Uterus (tissue), 2 donors: ENCODE measurements at regions not wholly inside any gene's neighbourhood (a gene's known extent, or its start where the extent isn't known, plus 50 kb on each side); places are given as distances from the start of the nearest gene placed in this dataset.

Experiments
- POLR2A ChIP-seq, 2 donors: fragments of 450-650 bp; IDR thresholded peaks; one replicate each; pipeline ENCODE4 v1.6.1; 2016; ENCODE audit warnings: antibody characterized with exemption in 2 of 2, mild to moderate bottlenecking in 1 of 2, moderate library complexity in 1 of 2
- TF ChIP-seq, protein P1 (sequence below), 4 experiments: fragments of 200-600 bp in 2 of 4; fragments of 450-650 bp in 2 of 4; sonication (generic) in 2 of 4; IDR thresholded peaks; one replicate each; pipeline ENCODE4 v1.5.1; 2016 to 2019; ENCODE audit warnings: antibody characterized with exemption in 4 of 4, mild to moderate bottlenecking in 2 of 4, moderate library complexity in 1 of 4

- TF ChIP-seq, protein P1, sequence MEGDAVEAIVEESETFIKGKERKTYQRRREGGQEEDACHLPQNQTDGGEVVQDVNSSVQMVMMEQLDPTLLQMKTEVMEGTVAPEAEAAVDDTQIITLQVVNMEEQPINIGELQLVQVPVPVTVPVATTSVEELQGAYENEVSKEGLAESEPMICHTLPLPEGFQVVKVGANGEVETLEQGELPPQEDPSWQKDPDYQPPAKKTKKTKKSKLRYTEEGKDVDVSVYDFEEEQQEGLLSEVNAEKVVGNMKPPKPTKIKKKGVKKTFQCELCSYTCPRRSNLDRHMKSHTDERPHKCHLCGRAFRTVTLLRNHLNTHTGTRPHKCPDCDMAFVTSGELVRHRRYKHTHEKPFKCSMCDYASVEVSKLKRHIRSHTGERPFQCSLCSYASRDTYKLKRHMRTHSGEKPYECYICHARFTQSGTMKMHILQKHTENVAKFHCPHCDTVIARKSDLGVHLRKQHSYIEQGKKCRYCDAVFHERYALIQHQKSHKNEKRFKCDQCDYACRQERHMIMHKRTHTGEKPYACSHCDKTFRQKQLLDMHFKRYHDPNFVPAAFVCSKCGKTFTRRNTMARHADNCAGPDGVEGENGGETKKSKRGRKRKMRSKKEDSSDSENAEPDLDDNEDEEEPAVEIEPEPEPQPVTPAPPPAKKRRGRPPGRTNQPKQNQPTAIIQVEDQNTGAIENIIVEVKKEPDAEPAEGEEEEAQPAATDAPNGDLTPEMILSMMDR (IDR thresholded peaks at IDR 0.05): no peak
- TF ChIP-seq POLR2A (IDR thresholded peaks at IDR 0.05): no peak
Observed at GRCh38 chr1:194341587-194341986, 1155.2 kb upstream of the B3GALT2 start.
